K562 (cell line): ENCODE measurements at regions not wholly inside any gene's neighbourhood (a gene's known extent, or its start where the extent isn't known, plus 50 kb on each side); places are given as distances from the start of the nearest gene placed in this dataset.

ENCODE experiments used
- ATAC-seq: fragments of 200-7000 bp; cut with Tn5 transposase; 3 replicates; pipeline ENCODE4 v1.9.1; 2020; ENCODE audit warnings: moderate library complexity
- BruUV-seq: library from RNA; stranded (reverse); fragments of 400-500 nt; replicated peaks from 2 replicates; lab custom pipeline; 2021; lab: Mats Ljungman, UMichigan
- CTCF ChIA-PET: fragments of 300-600 bp; formaldehyde crosslinking; extraction: SDS; loops from one replicate; lab custom pipeline; 2021; ENCODE audit warnings: low intra/inter-chr PET ratio; lab: Yijun Ruan, JAX
- POLR2A ChIA-PET: fragments of 300-600, 350-650 bp; sonication (Branson Sonifier 250); formaldehyde crosslinking; extraction: SDS; loops from one replicate; lab custom pipeline; 2021; ENCODE audit warnings: antibody characterized with exemption, inconsistent platforms; lab: Yijun Ruan, JAX
- DNase-seq, 4 experiments: peaks; one replicate each; pipeline versions ENCODE4 v3.0.0 to v3.0.0-alpha.2; 2011 to 2018; ENCODE audit warnings: low spot score in 3 of 4, mixed read lengths in 3 of 4; ENCODE audit errors: extremely low read depth in 1 of 4
- FAIRE-seq: peaks from 2 replicates; lab custom pipeline; 2011; peaks lifted over from hg19 to GRCh38; lab: Jason Lieb, UNC
- H2AFZ ChIP-seq: 2 replicates; pipeline ENCODE4 v1.6.0; 2011; ENCODE audit warnings: low read depth, low read length, control low read depth, inconsistent platforms
- H3K27ac ChIP-seq: fragments of 200-600 bp; 3 replicates; pipeline ENCODE4 v1.8.0; 2011; ENCODE audit warnings: low read depth, mild to moderate bottlenecking, control low read depth, inconsistent platforms, low read length, moderate library complexity, mixed read lengths; ENCODE audit errors: extremely low read depth
- H3K27me3 ChIP-seq, 2 experiments: fragments of 300-600 bp in 1 of 2; 2 replicates in 1 of 2; 3 replicates in 1 of 2; pipeline versions ENCODE4 v1.6.0 to v1.8.0; 2011; ENCODE audit warnings: inconsistent platforms in 2 of 2, low read length in 2 of 2, mild to moderate bottlenecking in 1 of 2, mixed read lengths in 1 of 2, moderate library complexity in 1 of 2; ENCODE audit not compliant: control insufficient read depth in 2 of 2, insufficient read depth in 2 of 2
- H3K36me3 ChIP-seq: fragments of 300-600 bp; 3 replicates; pipeline ENCODE4 v1.8.0; 2011; ENCODE audit warnings: mild to moderate bottlenecking, low read length, inconsistent platforms; ENCODE audit not compliant: control insufficient read depth, insufficient read depth
- H3K4me1 ChIP-seq, 2 experiments: fragments of 200-600 bp in 1 of 2; replicated peaks in 1 of 2; 2 replicates in 1 of 2; 3 replicates in 1 of 2; pipeline versions ENCODE4 v1.5.1 to v1.8.0; 2011; ENCODE audit warnings: inconsistent platforms in 2 of 2, low read length in 2 of 2, mild to moderate bottlenecking in 1 of 2, mixed read lengths in 1 of 2, moderate library complexity in 1 of 2; ENCODE audit not compliant: control insufficient read depth in 2 of 2, insufficient read depth in 2 of 2
- H3K4me2 ChIP-seq: 2 replicates; pipeline ENCODE4 v1.6.1; 2011; ENCODE audit warnings: low read length, control low read depth, inconsistent platforms, mixed read lengths; ENCODE audit not compliant: insufficient read depth
- H3K4me3 ChIP-seq: fragments of 200-600 bp; sonication (generic), shearing (Covaris generic); 2 replicates; pipeline ENCODE4 v1.5.1; 2016; ENCODE audit warnings: control low read depth, inconsistent platforms
- H3K79me2 ChIP-seq: fragments of 200-600 bp; 3 replicates; pipeline ENCODE4 v1.8.0; 2011; ENCODE audit warnings: low read length, inconsistent platforms; ENCODE audit not compliant: control insufficient read depth, insufficient read depth
- H3K9ac ChIP-seq, 2 experiments: 2 replicates each; pipeline versions ENCODE4 v1.6.0 to v1.6.1; 2011; ENCODE audit warnings: low read depth in 2 of 2, low read length in 2 of 2, control low read depth in 1 of 2, inconsistent platforms in 1 of 2, mild to moderate bottlenecking in 1 of 2, mixed read lengths in 1 of 2; ENCODE audit not compliant: insufficient read depth in 1 of 2
- H3K9me1 ChIP-seq: one replicate; pipeline ENCODE4 v1.6.0; 2011; ENCODE audit warnings: inconsistent platforms, mild to moderate bottlenecking, low read length, moderate library complexity; ENCODE audit not compliant: control insufficient read depth, insufficient read depth
- H3K9me3 ChIP-seq: replicated peaks from 2 replicates; pipeline ENCODE4 v1.5.1; 2011; ENCODE audit warnings: low read depth, low read length, inconsistent platforms; ENCODE audit not compliant: control insufficient read depth, insufficient read depth
- H4K20me1 ChIP-seq: replicated peaks from 2 replicates; pipeline ENCODE4 v1.6.1; 2011; ENCODE audit warnings: low read length, inconsistent platforms, mixed read lengths; ENCODE audit not compliant: control insufficient read depth, insufficient read depth
- CREBBP ChIP-seq: IDR thresholded peaks from one replicate; pipeline ENCODE4 v1.6.1; 2012; ENCODE audit warnings: low read depth, mild to moderate bottlenecking, control low read depth, inconsistent platforms, low read length
- FOXM1 ChIP-seq, 2 experiments: fragments of 450-650 bp in 1 of 2; sonication (generic) in 1 of 2; formaldehyde crosslinking in 1 of 2; IDR thresholded peaks; 2 replicates each; pipeline versions ENCODE4 v1.6.1 to v1.9.0; 2017 to 2022; ENCODE audit warnings: low read depth in 2 of 2, mild to moderate bottlenecking in 2 of 2, missing genetic modification reagents in 1 of 2, moderate library complexity in 1 of 2
- JUND ChIP-seq, 2 experiments: IDR thresholded peaks; 2 replicates in 1 of 2; 3 replicates in 1 of 2; pipeline ENCODE4 v1.6.1; 2011; ENCODE audit warnings: borderline replicate concordance in 2 of 2, low read depth in 2 of 2, low read length in 2 of 2, improper control_type of control experiment in 1 of 2, missing biosample characterization in 1 of 2, missing genetic modification characterization in 1 of 2, missing genetic modification reagents in 1 of 2
- NR3C1 ChIP-seq: sonication (generic); formaldehyde crosslinking; IDR thresholded peaks from 2 replicates; pipeline ENCODE4 v1.8.1; 2022; ENCODE audit warnings: missing genetic modification reagents
- PTRF ChIP-seq: fragments of 450-650 bp; IDR thresholded peaks from 2 replicates; pipeline ENCODE4 v1.6.1; 2016; ENCODE audit warnings: mild to moderate bottlenecking, missing genetic modification characterization, missing compliant biosample characterization
- RAD51 ChIP-seq: fragments of 450-650 bp; IDR thresholded peaks from 2 replicates; pipeline ENCODE4 v1.7.1; 2016; ENCODE audit warnings: low read depth, mild to moderate bottlenecking, borderline replicate concordance
- SMC3 ChIP-seq: conservative IDR thresholded peaks from 2 replicates; pipeline ENCODE4 v1.6.1; 2011; ENCODE audit warnings: low read depth, low read length, improper control_type of control experiment; ENCODE audit not compliant: insufficient read depth
- ZBTB33 ChIP-seq: sonication (generic); formaldehyde crosslinking; IDR thresholded peaks from 2 replicates; pipeline ENCODE4 v1.8.1; 2023; ENCODE audit warnings: mild to moderate bottlenecking, missing genetic modification reagents
- ZNF408 ChIP-seq: fragments of 250-450 bp; sonication (Bioruptor Pico); IDR thresholded peaks from 2 replicates; pipeline ENCODE4 v1.4.0; 2020; ENCODE audit warnings: low read depth, mild to moderate bottlenecking, moderate library complexity
- WGBS: fragments of 100-300 bp; shearing (Covaris generic); methylation state at CpG from one replicate; pipeline ENCODE4 v1.1.6; 2016; ENCODE audit warnings: low coverage, mixed read lengths; ENCODE audit not compliant: insufficient coverage; ENCODE audit errors: missing lambda C conversion rate; 5-methylcytosine and 5-hydroxymethylcytosine counted together
- in situ Hi-C: fragments of 300-500 bp; cut with MboI; formaldehyde crosslinking; loops from 4 replicates; pipeline ENCODE4 v1.15.0; 2018; ENCODE audit warnings: inconsistent platforms, mixed read lengths
- intact Hi-C: fragments of 100-400 bp; cut with micrococcal nuclease; formaldehyde crosslinking; loops from 2 replicates; pipeline ENCODE4 v1.14.2; 2022
- TF ChIP-seq, protein P1 (sequence below): fragments of 250-450 bp; sonication (Bioruptor Pico); IDR thresholded peaks from 2 replicates; pipeline ENCODE4 v1.9.0; 2021; ENCODE audit warnings: mild to moderate bottlenecking, inconsistent platforms

DNA sequence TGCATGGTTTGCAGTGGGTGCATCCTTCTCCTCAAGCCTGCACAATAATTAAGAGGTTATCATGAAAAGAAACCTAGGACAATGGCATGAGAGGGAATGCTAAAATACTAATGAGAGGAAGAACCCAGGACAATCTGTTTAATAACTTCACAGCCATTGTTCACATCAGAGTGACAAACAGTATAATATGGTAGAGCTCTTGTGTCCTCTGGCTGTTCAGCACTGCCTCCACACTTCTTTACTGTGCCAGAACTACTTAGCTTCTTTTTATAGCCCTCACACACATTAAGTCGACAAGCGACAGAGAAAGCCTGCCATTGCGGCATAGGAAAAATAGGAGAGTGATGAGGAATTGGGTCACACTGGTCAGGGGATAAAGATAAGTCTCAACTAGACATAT lies 65.0 kb upstream of the MEIS2 start (continued):
- no peak for TF ChIP-seq ZNF408 (CRISPR knock-in tag)
- no peak for TF ChIP-seq RAD51
- TF ChIP-seq JUND (IDR thresholded peaks at IDR 0.05; ENCODE audit: borderline replicate concordance, low read depth, low read length): no peak
- no peak for TF ChIP-seq JUND (tag; IDR thresholded peaks at IDR 0.05; ENCODE audit: borderline replicate concordance, low read depth, low read length)
- TF ChIP-seq, protein P1, sequence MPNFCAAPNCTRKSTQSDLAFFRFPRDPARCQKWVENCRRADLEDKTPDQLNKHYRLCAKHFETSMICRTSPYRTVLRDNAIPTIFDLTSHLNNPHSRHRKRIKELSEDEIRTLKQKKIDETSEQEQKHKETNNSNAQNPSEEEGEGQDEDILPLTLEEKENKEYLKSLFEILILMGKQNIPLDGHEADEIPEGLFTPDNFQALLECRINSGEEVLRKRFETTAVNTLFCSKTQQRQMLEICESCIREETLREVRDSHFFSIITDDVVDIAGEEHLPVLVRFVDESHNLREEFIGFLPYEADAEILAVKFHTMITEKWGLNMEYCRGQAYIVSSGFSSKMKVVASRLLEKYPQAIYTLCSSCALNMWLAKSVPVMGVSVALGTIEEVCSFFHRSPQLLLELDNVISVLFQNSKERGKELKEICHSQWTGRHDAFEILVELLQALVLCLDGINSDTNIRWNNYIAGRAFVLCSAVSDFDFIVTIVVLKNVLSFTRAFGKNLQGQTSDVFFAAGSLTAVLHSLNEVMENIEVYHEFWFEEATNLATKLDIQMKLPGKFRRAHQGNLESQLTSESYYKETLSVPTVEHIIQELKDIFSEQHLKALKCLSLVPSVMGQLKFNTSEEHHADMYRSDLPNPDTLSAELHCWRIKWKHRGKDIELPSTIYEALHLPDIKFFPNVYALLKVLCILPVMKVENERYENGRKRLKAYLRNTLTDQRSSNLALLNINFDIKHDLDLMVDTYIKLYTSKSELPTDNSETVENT (CRISPR knock-in tag): no peak
- TF ChIP-seq PTRF: no peak
- TF ChIP-seq FOXM1 (IDR thresholded peaks at IDR 0.05; ENCODE audit: low read depth): no peak
- TF ChIP-seq FOXM1 (CRISPR knock-in tag; IDR thresholded peaks at IDR 0.05; ENCODE audit: low read depth): no peak

DNA sequence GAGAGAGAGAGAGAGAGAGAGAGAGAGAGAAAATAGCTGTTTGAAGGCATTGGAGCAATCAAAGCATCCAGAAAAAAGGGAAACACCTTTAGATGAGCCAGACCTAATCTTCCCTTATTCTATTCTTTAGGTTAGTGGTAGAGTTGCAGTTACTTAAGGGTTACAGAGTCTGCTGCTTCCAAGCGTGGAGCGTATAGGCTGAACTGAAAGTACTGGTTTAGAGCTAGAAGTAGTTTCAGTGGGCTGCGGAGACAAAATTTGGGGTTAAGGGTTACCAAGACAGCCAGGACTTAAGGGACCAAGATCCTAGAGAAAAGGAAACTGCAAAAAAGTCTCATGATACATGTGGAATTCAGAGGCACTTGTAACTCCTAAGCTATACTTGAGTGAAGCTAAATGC lies 66.1 kb upstream of the MEIS2 start:
- ChIA-PET POLR2A (no interaction called here), CTCF (no interaction called here)
- no peak for TF ChIP-seq ZBTB33 (CRISPR knock-in tag)
- TF ChIP-seq CREBBP: no peak
- no peak for TF ChIP-seq NR3C1
- TF ChIP-seq SMC3: no peak
- no peaks in the 10 kb centered on the region for H4K20me1 ChIP-seq
- no peaks in the 10 kb centered on the region for H3K9me1 ChIP-seq
- in situ Hi-C loops: no loop called here
- H3K9ac ChIP-seq: no peak overlapping the region
- no peak overlapping the region for H3K4me3 ChIP-seq
- no peaks in the 10 kb centered on the region for H3K79me2 ChIP-seq
- ATAC-seq (no peak), FAIRE-seq (no peak), DNase-seq (no peak)
- no peak overlapping the region for H3K4me2 ChIP-seq
- intact Hi-C loops: no loop called here
- no peak overlapping the region for H3K27ac ChIP-seq
- H2AFZ ChIP-seq: no peak overlapping the region
- WGBS: 0% methylated on average over 3 of the region's 3 CpGs
- BruUV-seq: no TSS peak
- no peaks in the 10 kb centered on the region for H3K27me3 ChIP-seq
- H3K36me3 ChIP-seq: no peaks in the 10 kb centered on the region
- H3K4me1 ChIP-seq: no peaks in the 10 kb centered on the region
- H3K9me3 ChIP-seq: no peaks in the 10 kb centered on the region
